MM.1S (cell line): ENCODE measurements at regions not wholly inside any gene's neighbourhood (a gene's known extent, or its start where the extent isn't known, plus 50 kb on each side); places are given as distances from the start of the nearest gene placed in this dataset.
"Not testable (repeated sequence)": the region's sequence is repeated elsewhere in the genome, so short reads cannot be mapped to it uniquely, and the experiment has no call there.

Experiments
- DNase-seq: peaks from one replicate; pipeline ENCODE4 v3.0.0-alpha.2; 2015
- H2AFZ ChIP-seq: fragments of 300-600 bp; sonication (generic); 2 replicates; pipeline ENCODE4 v1.6.0; 2016; ENCODE audit warnings: antibody characterized with exemption, low read length
- H3F3A ChIP-seq: fragments of 300-600 bp; sonication (generic); 2 replicates; pipeline ENCODE4 v1.6.1; 2016; ENCODE audit warnings: mild to moderate bottlenecking, antibody characterized with exemption, low read length, moderate library complexity, mixed read lengths; ENCODE audit not compliant: insufficient read depth
- H3K27ac ChIP-seq: fragments of 300-600 bp; sonication (generic); 2 replicates; pipeline ENCODE4 v1.5.1; 2016; ENCODE audit warnings: mild to moderate bottlenecking, low read length
- H3K27me3 ChIP-seq: fragments of 300-600 bp; sonication (generic); replicated peaks from 2 replicates; pipeline ENCODE4 v1.6.0; 2016; ENCODE audit warnings: low read length; ENCODE audit not compliant: insufficient read depth
- H3K36me3 ChIP-seq: fragments of 300-600 bp; sonication (generic); replicated peaks from 2 replicates; pipeline ENCODE4 v1.6.1; 2016; ENCODE audit warnings: mild to moderate bottlenecking, low read length, mixed read lengths; ENCODE audit not compliant: insufficient read depth
- H3K4me1 ChIP-seq: fragments of 300-600 bp; sonication (generic); 2 replicates; pipeline ENCODE4 v1.6.1; 2016; ENCODE audit warnings: low read length, mixed read lengths
- H3K4me2 ChIP-seq: fragments of 300-600 bp; sonication (generic); 2 replicates; pipeline ENCODE4 v1.6.0; 2016; ENCODE audit warnings: low read depth, low read length
- H3K4me3 ChIP-seq: fragments of 300-600 bp; sonication (generic); 2 replicates; pipeline ENCODE4 v1.5.1; 2016; ENCODE audit warnings: low read length, mixed read lengths
- H3K79me2 ChIP-seq: fragments of 300-600 bp; sonication (generic); 2 replicates; pipeline ENCODE4 v1.6.1; 2016; ENCODE audit warnings: mixed run types, low read length, mixed read lengths
- H3K9ac ChIP-seq: fragments of 300-600 bp; sonication (generic); 2 replicates; pipeline ENCODE4 v1.6.1; 2016; ENCODE audit warnings: low read length, mixed read lengths
- H3K9me2 ChIP-seq: fragments of 300-600 bp; sonication (generic); replicated peaks from 2 replicates; pipeline ENCODE4 v1.6.1; 2016; ENCODE audit warnings: mild to moderate bottlenecking, low read length, mixed read lengths; ENCODE audit not compliant: insufficient read depth
- H3K9me3 ChIP-seq: fragments of 300-600 bp; sonication (generic); replicated peaks from 2 replicates; pipeline ENCODE4 v1.6.1; 2016; ENCODE audit warnings: mild to moderate bottlenecking, low read length, mixed read lengths; ENCODE audit not compliant: insufficient read depth
- H4K20me1 ChIP-seq: fragments of 300-600 bp; sonication (generic); 2 replicates; pipeline ENCODE4 v1.6.1; 2016; ENCODE audit warnings: mild to moderate bottlenecking, low read length, moderate library complexity, mixed read lengths; ENCODE audit not compliant: insufficient read depth
- EZH2 ChIP-seq: fragments of 300-600 bp; sonication (generic); optimal IDR thresholded peaks from 2 replicates; pipeline ENCODE3; 2017; ENCODE audit warnings: low read depth, mild to moderate bottlenecking, antibody characterized with exemption, low read length, mixed read lengths
- EZH2phosphoT487 ChIP-seq: fragments of 300-600 bp; sonication (generic); IDR thresholded peaks from 2 replicates; pipeline ENCODE4 v1.6.1; 2018; ENCODE audit warnings: antibody characterized with exemption, low read length
- TF ChIP-seq, protein P1 (sequence below): fragments of 300-600 bp; sonication (generic); IDR thresholded peaks from 2 replicates; pipeline ENCODE4 v1.5.1; 2016; ENCODE audit warnings: antibody characterized with exemption, low read length, mixed read lengths

DNA sequence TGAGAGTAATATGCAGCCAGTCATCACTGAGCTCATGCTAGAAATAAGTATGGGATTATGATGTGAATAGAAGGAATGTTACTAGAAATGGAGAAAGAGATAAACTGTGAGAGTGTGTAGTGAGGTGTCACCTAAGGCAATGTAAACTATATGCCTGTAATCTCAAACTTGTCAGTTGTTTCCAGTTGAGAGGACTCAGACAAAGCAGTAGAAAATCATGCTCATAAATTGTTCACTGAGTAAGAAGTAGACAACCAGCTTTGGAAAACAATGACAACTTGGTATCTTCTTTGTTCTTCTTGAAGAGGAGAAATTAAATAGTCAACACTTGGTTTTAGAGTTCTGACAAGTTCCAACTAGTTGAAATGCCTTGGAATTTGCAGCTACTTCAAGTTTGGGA is 148.5 kb upstream of the OR4E1 start:
- no peak for DNase-seq

DNA sequence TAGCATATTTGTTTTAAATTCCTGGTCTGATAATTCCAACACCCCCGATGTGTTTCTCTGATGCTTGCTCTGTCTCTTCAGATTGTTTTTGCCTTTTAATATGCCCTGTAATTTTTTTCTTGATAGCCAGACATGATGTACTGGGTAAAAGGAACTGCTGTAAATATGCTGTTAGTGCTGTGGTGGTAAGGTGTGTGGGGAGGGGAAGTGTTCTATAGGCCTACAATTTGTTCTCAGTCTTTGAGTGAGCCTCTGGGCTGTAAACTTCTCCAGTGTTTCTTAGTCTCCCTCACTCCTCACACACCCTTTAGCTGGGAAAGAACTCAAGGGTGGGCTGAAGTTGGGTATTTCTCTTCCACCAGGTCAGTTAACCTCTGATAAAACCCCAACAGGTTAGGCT is 147.0 kb upstream of the OR4E1 start:
- no peaks in the 10 kb centered on the region for H3K9me2 ChIP-seq
- no peak for TF ChIP-seq EZH2
- TF ChIP-seq EZH2phosphoT487: no peak
- TF ChIP-seq, protein P1, sequence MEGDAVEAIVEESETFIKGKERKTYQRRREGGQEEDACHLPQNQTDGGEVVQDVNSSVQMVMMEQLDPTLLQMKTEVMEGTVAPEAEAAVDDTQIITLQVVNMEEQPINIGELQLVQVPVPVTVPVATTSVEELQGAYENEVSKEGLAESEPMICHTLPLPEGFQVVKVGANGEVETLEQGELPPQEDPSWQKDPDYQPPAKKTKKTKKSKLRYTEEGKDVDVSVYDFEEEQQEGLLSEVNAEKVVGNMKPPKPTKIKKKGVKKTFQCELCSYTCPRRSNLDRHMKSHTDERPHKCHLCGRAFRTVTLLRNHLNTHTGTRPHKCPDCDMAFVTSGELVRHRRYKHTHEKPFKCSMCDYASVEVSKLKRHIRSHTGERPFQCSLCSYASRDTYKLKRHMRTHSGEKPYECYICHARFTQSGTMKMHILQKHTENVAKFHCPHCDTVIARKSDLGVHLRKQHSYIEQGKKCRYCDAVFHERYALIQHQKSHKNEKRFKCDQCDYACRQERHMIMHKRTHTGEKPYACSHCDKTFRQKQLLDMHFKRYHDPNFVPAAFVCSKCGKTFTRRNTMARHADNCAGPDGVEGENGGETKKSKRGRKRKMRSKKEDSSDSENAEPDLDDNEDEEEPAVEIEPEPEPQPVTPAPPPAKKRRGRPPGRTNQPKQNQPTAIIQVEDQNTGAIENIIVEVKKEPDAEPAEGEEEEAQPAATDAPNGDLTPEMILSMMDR: no peak
- no peak overlapping the region for H3K4me3 ChIP-seq
- no peak overlapping the region for H2AFZ ChIP-seq
- DNase-seq: no peak
- no peaks in the 10 kb centered on the region for H3K79me2 ChIP-seq
- H3K9me3 ChIP-seq: no peaks in the 10 kb centered on the region
- no peaks in the 10 kb centered on the region for H4K20me1 ChIP-seq
- no peaks in the 10 kb centered on the region for H3K4me1 ChIP-seq
- H3K36me3 ChIP-seq: no peaks in the 10 kb centered on the region
- H3K27me3 ChIP-seq: no peaks in the 10 kb centered on the region
- no peak overlapping the region for H3K9ac ChIP-seq
- no peaks in the 10 kb centered on the region for H3F3A ChIP-seq
- no peak overlapping the region for H3K4me2 ChIP-seq
- no peak overlapping the region for H3K27ac ChIP-seq

More for the DNA sequence above, 148.5 kb upstream of the OR4E1 start:
- H3K9me2 ChIP-seq: no peaks in the 10 kb centered on the region
- no peaks in the 10 kb centered on the region for H3K36me3 ChIP-seq
- no peak overlapping the region for H3K27ac ChIP-seq
- no peaks in the 10 kb centered on the region for H3K79me2 ChIP-seq
- H3K9me3 ChIP-seq: no peaks in the 10 kb centered on the region
- H4K20me1 ChIP-seq: no peaks in the 10 kb centered on the region
- no peaks in the 10 kb centered on the region for H3F3A ChIP-seq
- no peaks in the 10 kb centered on the region for H3K4me1 ChIP-seq
- no peak overlapping the region for H2AFZ ChIP-seq
- no peaks in the 10 kb centered on the region for H3K27me3 ChIP-seq
- H3K4me3 ChIP-seq: no peak overlapping the region
- no peak overlapping the region for H3K4me2 ChIP-seq
- no peak overlapping the region for H3K9ac ChIP-seq
- TF ChIP-seq, protein P1: no peak
- TF ChIP-seq EZH2phosphoT487: no peak
- no peak for TF ChIP-seq EZH2

DNA sequence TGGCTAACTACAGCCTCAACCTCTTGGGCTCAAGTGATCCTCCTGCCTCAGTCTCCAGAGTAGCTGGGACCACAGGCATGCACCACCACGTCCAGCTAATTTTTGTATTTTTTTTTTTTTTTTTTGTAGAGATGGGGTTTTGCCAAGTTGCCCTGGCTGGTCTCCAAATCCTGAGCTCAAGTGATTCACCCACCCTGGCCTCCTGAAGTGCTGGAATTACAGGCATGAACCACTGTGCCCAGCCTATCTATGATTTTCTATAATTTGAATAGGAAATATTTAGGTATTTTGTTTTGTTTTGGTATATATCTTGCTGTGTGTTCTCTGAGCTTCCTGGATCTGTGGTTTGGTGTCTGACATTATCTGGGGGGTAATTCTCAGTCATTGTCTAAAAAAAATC is 146.3 kb upstream of the OR4E1 start:
- not testable (repeated sequence) for H3K27ac ChIP-seq, H3K27me3 ChIP-seq, H3K4me3 ChIP-seq, H2AFZ ChIP-seq, H3F3A ChIP-seq, H3K9me3 ChIP-seq, H3K4me2 ChIP-seq, H3K4me1 ChIP-seq, DNase-seq, H3K9ac ChIP-seq, H3K79me2 ChIP-seq, H3K36me3 ChIP-seq, H3K9me2 ChIP-seq, H4K20me1 ChIP-seq

DNA sequence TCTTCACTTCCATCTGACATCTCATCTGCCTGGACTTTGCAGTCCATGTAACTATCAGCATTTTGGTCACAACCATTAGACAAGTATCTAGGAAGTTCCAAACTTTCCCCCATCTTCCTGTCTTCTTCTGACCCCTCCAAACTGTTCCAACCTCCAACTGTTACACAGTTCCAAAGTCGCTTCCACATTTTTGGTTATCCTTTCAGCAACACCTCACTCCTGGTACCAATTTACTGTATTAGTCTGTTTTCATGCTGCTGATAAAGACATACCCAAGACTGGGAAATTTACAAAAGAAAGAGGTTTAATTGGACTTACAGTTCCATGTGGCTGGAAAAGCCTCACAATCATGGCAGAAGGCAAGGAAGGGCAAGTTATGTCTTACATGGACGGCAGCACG is 143.4 kb upstream of the OR4E1 start:
- H3K9me2 ChIP-seq, H3K4me2 ChIP-seq, H4K20me1 ChIP-seq, H3K4me3 ChIP-seq, H3F3A ChIP-seq, H3K27me3 ChIP-seq, H3K36me3 ChIP-seq, H3K9ac ChIP-seq, H2AFZ ChIP-seq, H3K4me1 ChIP-seq, H3K9me3 ChIP-seq, H3K27ac ChIP-seq, H3K79me2 ChIP-seq, DNase-seq: not testable (repeated sequence)
